Activated CD4-positive, CD25-positive, alpha-beta regulatory T cell (primary cell): ENCODE measurements at regions not wholly inside any gene's neighbourhood (a gene's known extent, or its start where the extent isn't known, plus 50 kb on each side); places are given as distances from the start of the nearest gene placed in this dataset.
"Not testable (repeated sequence)": the region's sequence is repeated elsewhere in the genome, so short reads cannot be mapped to it uniquely, and the experiment has no call there.

Experiments used
- DNase-seq, 4 experiments: peaks; one replicate each; lab custom pipeline; 2025; lab: John Stamatoyannopoulos, UW

DNA sequence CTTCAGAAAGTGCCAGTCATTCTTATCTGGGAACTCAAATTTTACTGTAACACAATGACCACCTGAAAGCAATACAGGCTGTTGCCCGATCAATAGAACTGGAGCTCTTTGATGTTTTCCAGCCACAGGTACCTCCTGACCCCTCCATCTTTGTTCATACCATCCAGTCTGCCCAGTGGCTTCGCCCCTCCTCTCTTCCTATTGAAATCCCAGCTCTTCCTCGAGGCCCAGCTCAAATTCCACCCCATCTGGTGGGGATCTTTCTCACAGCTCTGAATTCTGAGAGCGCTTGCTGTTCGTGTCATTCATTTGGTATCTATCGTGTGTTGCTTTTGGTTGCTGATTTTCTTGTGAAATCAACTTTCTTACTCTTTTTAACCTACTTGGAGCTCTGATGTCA lies 87.9 kb upstream of the CNKSR3 start:
- no peak for DNase-seq

DNA sequence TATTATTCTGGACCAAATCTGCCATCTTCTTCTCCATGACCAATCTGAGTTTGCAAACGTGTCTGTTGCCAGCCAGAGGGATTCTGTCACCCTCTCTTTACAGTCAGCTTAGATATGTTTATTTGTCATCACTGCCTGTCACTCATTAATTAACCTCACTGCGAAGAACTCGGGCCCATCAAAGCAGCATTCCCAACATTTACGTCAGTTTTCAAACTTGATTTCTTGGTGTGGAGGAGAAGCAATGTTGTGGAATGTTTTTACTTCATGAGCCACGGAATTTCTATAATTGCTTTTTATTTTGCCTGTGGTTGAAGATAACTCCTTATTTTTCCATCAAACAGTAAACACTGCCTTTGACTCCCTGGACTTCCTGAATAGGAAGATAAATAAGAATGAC lies 91.8 kb upstream of the CNKSR3 start:
- no peak for DNase-seq

DNA sequence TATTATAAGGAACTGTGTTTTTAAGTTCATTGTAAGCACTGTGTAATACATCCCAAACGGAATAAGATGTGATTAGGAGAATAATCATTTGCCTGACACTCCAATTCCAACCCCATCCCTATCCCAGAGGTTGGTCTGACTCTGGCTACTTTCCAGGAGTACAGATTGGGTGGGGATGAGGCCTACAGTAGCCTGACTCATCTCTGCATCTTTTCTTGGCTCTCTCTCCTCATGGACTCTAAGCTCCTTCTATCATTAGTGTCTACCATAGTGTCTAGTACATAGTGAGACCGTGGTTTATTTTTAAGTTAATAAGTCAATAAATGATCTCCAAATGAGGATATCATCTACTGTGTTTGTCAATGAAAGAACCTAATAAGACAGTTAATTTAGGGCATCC lies 92.2 kb upstream of the CNKSR3 start:
- no peak for DNase-seq

DNA sequence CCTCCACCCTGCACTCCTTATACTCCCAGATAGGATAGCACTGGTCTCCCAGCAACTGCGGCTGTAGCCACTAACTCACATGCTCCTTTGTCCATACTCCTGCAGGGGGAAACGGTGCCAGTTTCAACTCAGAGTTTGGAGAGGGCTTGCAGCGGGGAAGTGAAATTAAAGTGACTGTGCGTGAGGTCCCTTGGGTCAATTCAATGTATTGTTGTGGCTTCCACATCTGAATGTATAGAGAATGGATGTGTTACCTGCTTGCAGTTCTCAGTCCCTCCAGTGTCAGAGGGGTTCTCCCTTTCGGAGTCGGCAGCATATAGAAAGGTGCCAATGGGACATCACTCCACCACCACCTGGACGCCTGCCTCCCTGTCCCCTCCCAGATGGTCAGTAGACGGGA lies 93.6 kb upstream of the CNKSR3 start:
- DNase-seq = no peak

DNA sequence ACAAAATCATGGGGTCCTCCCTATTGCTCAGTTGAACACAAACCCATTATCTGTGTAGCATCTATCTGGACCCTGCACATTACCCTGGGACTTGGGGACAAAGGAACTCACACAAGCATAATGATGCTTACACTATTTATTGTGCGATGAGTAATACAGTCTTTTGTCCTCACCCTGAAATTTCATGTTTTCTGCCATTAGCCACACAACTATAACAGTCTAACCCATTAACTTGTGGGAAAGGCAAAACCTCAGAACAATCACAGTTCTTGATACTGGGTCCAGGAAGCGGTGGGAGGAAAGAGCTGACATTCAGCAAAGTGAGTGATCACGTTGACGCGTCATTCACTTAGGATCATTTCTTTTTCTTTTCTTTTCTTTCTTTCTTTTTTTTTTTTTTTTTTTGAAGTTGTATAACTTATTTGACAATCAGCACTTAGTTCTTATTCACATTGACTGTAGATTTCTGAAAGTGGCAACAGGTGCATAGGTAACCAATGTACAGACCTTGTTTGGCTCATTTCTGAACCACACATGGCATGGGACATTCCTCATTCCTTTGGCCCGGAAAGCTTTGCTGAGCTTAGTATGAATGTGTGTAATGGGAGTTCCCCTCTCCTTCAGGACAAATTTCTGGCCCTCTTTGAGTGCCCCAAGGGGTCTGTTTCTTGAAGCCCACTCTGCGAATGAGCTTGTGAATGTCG lies 94.8 kb upstream of the CNKSR3 start:
- DNase-seq = no peak

DNA sequence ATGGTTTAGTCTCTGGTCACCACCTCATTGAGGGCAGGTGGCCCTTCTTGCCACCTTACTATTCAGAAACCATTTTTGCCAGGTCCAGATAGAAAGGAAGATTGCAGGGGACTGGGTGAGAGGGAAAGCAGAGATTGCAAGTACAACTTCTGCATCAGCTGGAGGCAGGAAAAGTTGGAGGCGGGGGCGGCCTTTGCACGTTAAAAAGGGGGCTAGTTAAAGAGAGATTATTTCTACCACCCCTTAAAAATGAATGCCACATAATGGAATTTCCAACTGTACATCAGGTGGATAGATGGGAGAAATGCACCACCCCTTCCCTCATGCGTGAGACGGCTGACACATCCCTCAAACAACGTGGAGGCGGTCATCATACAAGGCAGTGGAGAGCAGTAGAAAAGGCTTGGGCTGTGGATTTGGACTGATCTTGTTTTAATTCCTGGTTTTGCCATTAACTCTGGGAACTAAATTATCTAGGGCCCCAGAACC lies 95.4 kb upstream of the CNKSR3 start:
- DNase-seq = no peak

DNA sequence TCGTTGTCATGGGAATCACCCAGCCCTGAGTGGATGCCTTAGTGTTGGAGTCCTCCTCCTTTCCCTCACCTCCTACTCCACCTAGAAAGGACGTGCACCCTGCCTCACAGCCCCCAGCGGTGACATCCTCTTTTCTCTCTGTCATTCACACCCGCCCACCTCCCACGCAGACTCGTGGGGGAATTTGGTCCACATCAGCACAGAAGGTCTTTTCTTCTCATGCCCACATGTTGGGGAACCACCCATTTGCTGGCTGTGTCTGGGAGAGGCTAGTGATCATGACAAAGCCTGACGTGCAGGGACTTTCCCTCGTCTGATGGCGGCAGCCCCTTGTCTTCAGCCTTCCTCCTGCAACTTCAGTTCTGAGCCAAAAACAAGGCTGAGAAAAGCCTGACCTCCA lies 96.0 kb upstream of the CNKSR3 start:
- peak in 3 of 4 experiments; percentile 8 to 84 (median 73) for DNase-seq

DNA sequence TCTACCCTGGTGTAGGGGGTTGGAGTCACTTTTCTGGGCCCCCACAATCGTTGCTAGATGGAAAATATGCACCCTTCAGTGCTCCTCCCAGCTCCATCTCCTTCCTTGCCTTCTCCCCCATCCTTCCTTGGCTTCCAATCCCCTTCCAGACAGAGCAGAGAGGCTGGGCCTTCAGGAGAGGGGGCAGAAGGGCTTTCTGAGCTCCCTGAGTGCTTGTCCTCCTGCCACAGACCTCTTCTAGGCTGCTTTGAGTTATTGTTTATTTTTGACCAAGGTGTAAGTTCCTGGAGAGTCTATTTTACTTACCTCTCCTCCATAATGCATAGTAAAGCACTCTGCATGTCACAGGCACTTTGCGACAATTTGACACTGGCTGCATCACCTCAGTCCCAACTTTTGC lies 96.4 kb upstream of the CNKSR3 start:
- DNase-seq = no peak

DNA sequence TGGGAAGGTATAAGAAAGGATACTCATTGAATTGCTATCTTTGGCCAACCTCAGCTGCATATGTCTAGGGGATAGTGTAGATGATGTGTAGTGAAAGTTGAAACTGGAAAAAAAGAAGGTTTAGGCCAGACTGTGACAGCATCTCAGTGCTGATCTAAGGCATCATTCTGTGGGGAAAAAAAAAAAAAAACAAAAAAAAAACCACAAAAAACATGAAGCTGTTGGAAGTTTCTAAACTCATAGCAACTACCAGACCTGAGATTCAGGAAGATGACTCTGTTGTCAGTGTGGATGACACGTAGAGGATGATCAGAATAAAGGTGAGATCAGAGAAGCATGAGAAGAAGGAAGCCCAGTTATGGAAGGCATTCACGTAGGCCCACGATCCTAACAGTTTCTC lies 100.8 kb upstream of the CNKSR3 start:
- no peak for DNase-seq

DNA sequence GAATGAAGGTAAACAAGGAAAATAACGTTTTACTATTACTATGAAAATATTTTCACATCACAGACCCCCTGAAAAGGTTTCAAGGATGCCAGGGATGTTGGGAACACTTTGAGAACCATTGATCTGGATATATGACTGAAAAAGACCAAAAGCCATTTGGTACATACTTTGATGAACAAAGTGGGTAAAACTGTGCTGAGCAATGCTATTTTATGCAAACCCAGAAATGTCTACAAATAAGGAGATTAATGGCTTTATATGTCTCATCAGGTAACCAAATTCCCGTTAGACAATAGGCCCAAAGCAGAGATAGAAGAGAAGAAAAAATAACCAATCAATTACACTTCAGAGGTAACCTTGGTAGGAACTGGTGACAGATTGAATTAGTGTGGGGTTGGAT lies 101.4 kb upstream of the CNKSR3 start:
- no peak for DNase-seq

DNA sequence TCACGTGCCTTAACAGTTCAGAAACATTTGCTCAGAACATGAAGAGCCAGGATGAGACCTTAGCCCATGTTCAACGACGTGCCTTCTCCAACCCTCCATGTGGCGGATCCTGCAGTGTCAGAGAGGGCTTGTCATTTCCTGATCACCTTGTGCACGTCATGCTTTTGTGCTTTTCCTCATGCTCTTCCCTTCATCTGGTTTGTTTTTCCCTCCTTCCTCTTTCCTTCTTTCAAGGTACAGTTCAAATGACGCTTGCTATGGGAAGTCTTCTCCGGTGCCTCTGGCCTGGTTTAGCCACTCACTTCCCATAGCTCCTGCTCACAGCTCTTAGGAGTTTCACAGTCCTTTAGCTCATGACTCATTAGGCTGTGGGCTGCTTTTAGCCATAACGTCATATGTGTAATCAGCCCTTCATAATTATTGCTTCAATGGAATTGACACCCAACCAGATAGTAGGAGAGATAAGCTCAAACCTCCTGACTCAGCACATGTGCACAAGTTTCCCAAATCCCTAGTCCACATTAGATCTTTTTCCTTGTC lies 102.7 kb upstream of the CNKSR3 start:
- no peak for DNase-seq

DNA sequence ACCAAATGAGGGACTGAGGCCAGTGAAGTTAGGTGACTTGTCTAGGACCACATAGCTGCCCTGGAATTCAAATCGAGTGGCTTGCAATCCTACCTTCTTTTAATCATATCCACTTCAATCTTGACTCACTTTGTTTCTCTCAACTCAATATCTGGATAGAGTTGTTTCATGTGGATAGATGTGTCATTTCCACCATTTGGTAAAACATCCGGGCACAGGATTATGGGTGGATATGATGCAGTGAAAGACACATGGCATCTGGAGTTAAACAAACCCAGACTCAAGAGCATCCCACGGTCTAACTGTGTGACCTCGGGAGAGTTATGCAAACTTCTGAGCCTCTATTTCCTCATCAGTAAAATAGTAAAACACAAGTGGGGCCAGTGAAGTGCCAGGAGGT lies 103.6 kb upstream of the CNKSR3 start:
- no peak for DNase-seq

DNA sequence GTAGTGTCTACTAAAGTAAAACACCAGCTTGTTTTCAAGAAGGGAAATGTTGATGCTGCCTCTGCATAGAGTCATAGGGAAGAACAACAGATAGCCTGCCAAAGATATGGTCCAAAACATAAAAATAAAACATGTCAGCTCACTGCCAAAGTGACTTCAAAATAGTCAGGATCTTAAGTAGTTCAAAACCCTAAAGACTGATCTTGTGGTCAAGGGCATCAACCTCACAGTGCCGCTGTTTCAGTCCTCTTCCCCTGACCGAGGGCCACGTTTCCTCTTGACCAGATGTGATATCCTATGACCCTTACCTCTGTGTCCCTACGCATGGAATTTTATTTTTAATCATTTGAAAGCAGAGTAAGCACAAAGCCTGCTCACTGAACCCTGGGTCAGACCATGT lies 104.2 kb upstream of the CNKSR3 start:
- no peak for DNase-seq

DNA sequence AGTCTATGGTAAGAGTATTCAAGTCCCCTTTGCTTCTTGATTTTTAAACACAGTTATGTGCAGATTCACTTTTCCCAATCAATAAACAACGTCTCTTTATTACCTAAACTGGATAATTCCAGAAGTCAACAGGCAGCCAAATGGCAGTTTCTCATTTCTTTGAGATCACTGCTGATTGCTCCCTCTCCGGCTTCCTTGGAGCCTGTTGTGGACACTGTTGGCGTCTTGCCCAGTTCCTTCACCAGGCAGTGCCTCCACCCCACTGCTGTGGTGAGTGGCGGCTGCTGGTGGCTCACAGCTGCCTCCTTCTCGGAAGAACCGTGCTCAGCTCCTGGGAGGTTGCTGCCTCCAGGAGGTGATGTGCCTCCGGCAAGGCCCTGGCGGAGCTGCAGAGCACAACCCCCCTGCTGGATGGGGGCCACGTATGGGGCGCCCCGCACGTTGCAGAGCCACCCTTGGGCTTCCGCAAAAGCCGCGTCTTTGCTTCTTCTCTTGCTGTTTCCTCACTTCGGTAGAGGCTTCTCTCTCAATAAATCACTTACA lies 105.1 kb upstream of the CNKSR3 start:
- DNase-seq = no peak

DNA sequence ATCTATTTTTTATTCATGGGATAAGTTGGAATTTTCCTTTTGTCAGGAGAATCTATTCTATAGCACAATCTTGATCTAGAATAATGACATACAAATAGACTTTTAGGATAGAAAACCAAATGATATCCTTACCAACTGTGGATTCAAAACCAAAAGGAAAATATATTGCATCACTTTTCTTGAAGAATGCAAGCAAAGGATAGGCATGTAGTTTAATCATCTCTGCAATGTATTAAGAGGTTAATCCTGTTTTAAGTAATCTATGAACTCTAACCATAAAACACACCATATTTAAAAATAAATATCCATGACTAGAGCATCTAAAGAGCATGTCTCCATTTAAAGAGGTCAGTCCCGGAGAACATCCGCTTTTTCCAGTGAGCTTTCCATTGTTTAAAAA lies 106.7 kb upstream of the CNKSR3 start:
- no peak for DNase-seq

DNA sequence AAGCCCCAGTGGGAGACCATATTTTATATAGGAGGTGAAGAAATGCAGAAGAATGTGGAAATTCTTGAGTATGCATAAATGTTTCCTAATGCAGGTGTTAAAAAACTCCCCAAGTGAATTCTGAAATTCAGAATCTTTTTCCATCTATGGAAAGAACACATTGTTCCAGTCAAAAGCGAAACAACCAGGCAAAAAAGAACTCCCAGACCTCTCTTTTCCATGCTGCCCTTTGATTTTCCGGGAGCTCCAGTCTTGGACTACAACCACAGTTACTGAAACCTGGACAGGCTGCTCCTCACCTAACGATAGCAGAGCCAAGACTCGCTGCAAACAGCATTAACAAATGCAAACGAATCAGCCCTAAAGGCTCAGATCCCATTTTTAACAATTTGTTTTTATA lies 108.7 kb upstream of the CNKSR3 start:
- no peak for DNase-seq

DNA sequence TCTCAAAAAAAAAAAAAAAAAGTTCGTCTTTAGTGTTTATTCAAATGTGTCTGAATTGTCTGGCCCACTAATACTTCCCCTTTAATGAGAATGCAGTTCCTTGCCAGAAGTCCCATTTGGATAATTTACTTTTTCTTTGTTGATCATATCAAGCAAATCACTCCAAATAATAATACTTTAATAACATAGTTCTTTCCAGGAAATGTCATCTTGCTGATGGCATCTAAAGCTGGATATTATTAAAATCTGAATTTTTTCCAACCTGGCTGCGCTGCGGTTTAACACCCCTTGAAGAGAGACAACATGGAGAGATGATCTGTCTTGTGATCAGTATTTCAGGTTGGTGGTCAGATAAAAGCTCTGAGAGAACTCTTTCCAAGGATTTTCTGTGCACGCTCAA lies 111.2 kb upstream of the CNKSR3 start:
- DNase-seq = no peak

DNA sequence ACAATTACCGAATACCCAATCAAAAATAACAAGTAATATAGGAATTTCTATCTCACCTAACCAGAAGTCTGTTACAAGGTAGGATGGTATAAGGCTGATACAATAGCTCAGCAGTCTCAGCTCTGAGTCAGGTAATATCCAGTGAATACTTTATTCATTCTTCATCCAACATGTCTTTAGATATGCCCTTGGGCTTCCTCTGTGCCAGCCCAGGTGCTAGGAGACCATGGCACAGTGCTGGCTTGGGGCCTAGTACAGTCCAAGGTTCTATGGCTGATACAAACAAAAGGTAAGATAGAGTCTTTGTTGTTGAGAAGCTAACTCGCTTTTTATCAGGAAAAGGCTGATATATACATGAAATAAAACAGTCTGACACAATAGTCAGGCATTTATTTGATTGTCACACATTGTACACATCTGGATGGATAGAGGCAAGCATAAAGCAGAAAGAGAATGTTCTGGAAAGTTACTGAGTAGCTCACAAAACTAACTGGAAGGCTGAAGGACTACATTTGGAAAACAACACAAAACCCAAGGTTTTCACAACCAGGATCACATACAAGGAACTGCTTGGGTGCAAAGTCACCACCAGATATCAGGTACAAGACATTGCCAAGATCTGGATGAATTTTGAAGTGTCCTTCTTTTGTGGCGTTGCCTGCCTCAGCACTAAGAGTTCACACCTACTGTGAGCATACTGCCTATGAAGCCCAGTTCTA lies 110.4 kb upstream of the SCAF8 start:
- no peak for DNase-seq

DNA sequence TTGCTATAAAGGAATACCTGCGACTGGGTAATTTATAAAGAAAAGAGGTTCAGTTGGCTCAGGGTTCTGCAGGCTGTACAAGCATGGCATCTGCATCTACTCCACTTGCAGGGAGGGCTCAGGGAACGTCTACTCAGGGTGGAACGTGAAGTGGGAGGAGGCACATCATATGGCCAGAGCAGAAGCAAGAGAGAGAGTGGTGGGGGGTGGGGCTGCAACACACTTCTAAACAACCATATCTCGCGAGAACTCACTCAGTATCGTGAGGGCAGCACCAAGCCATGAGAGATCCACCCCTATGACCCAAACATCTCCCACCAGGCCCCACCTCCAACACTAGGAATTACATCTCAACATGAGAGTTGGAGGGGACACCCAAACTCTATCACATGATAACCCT lies 109.8 kb upstream of the SCAF8 start:
- no peak for DNase-seq

DNA sequence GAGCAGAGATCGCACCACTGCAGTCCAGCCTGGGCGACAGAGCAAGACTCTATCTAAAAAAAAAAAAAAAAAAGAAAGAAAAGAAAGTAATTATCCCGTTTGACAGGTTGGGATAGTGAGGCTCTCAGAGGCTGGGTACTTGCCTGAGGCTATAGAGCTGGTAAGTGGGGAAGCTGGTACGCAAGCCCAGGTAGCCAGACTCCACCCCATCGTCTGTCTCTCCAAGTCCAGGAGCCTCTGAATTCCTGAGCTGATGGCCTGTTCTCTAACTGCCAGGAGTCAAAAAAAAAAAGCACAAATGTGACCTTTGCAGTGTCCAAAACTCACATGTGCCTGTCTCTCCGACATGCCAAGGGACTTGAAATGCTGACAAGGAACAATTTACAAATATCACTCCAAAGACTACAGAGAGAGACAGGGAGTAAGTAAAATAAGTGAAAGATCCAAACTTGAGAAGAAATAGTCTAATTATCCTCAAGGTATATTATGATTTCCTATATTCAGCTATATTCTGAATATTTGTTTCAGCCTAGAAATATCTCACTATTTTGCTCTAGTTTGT lies 109.1 kb upstream of the SCAF8 start:
- DNase-seq = no peak

DNA sequence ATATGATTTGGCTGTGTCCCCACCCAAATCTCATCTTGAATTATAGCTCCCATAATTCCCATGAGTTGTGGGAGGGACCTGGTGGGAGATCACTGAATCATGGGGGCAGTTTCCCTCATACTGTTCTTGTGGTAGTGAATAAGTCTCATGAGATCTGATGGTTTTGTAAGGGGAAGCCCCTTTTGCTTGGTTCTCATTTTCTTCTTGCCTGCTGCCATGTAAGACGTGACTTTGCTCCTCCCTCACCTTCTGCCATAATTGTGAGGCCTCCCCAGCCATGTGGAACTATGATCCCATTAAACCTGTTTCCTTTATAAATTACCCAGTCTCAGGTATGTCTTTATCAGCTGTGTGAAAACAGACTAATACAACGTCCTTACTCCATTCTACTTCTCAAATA lies 108.5 kb upstream of the SCAF8 start:
- DNase-seq = not testable (repeated sequence)

DNA sequence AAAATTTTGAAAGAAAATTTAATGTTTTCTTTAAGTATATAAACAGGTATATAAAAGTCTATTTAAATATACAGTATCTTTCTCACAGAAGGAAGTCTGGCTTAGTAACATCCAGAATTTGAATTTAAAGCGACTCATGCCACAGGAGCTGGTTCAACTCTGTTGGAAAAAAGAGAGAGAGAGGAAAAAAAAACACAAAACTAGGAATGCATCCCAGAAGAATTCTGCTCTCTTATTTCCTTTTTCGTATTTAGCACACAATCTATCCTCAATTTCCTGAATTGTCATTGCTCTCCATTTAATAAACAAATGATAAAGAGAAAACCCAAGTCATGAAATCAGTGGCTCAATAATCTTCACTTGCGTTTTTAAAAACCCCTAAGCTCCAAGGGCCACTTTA lies 107.5 kb upstream of the SCAF8 start:
- DNase-seq = no peak

DNA sequence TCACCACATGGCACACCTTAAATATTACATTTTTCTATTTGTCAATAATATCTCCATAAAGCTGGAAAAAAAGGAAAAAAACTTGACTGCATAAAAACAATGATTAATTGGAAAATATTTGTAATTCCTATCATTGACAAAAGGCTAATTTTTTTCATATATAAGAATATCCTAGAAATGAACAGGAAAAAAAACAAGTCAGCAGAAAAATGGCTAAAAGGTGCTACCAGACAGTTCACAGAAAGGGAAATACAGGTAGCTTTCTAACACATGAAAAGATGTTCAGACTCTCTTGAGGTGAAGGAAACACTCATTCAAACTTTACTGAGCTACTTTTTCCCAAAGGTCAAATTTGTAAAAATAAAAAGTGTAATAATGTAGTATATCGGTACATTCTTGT lies 104.1 kb upstream of the SCAF8 start:
- no peak for DNase-seq
